HG03558 (cell line): ENCODE measurements at regions not wholly inside any gene's neighbourhood (a gene's known extent, or its start where the extent isn't known, plus 50 kb on each side); places are given as distances from the start of the nearest gene placed in this dataset.

Experiments used
- ATAC-seq: cut with Tn5 transposase; IDR thresholded peaks from one replicate; pipeline ENCODE4 v1.9.1; 2021; ENCODE audit warnings: moderate number of reproducible peaks; ENCODE audit not compliant: unreplicated experiment; ENCODE audit errors: extremely low read depth

- ATAC-seq: no peak
These were observed 208.3 kb downstream of the TRAM1L1 start for GRCh38 chr4:116877069-116877468.

GRCh38 chr4:116872941-116873340 lies 212.4 kb downstream of the TRAM1L1 start:
- no peak for ATAC-seq

- ATAC-seq: no peak
These were observed 213.1 kb downstream of the TRAM1L1 start for GRCh38 chr4:116872308-116872707.

GRCh38 chr4:116870686-116871085 lies 214.7 kb downstream of the TRAM1L1 start:
- ATAC-seq: no peak

- ATAC-seq: no peak
These were observed 219.3 kb downstream of the TRAM1L1 start for GRCh38 chr4:116866106-116866505.

GRCh38 chr4:116862592-116862991 lies 222.8 kb downstream of the TRAM1L1 start:
- ATAC-seq: no peak

GRCh38 chr4:116860891-116861290 lies 224.5 kb downstream of the TRAM1L1 start:
- no peak for ATAC-seq

- no peak for ATAC-seq
These were observed 235.8 kb downstream of the TRAM1L1 start for GRCh38 chr4:116849620-116850019.

GRCh38 chr4:116847616-116848015 lies 237.8 kb downstream of the TRAM1L1 start:
- ATAC-seq: no peak

- ATAC-seq: no peak
These were observed 245.6 kb downstream of the TRAM1L1 start for GRCh38 chr4:116839826-116840225.

- no peak for ATAC-seq
These were observed 246.8 kb downstream of the TRAM1L1 start for GRCh38 chr4:116838609-116839008.

GRCh38 chr4:116829187-116829586 lies 256.2 kb downstream of the TRAM1L1 start:
- no peak for ATAC-seq

- ATAC-seq: no peak
These were observed 261.2 kb downstream of the TRAM1L1 start for GRCh38 chr4:116824172-116824571.

GRCh38 chr4:116811730-116812129 lies 273.6 kb downstream of the TRAM1L1 start:
- no peak for ATAC-seq

- ATAC-seq: no peak
These were observed 289.4 kb downstream of the TRAM1L1 start for GRCh38 chr4:116796022-116796421.

GRCh38 chr4:116788723-116789122 lies 296.7 kb downstream of the TRAM1L1 start:
- no peak for ATAC-seq

- no peak for ATAC-seq
These were observed 330.3 kb downstream of the TRAM1L1 start for GRCh38 chr4:116755051-116755450.

GRCh38 chr4:116752027-116752426 lies 333.3 kb downstream of the TRAM1L1 start:
- ATAC-seq: no peak

- ATAC-seq: no peak
These were observed 348.6 kb downstream of the TRAM1L1 start for GRCh38 chr4:116736756-116737155.

GRCh38 chr4:116734178-116734577 lies 351.2 kb downstream of the TRAM1L1 start:
- no peak for ATAC-seq

GRCh38 chr4:116733370-116733769 lies 352.0 kb downstream of the TRAM1L1 start:
- ATAC-seq: no peak

GRCh38 chr4:116726523-116726922 lies 358.9 kb downstream of the TRAM1L1 start:
- ATAC-seq: no peak

- ATAC-seq: peak; percentile 77
These were observed 361.1 kb downstream of the TRAM1L1 start for GRCh38 chr4:116724249-116724648.
